ENCODE measurements at regions not wholly inside any gene's neighbourhood (a gene's known extent, or its start where the extent isn't known, plus 50 kb on each side); places are given as distances from the start of the nearest gene placed in this dataset.
"Not testable (repeated sequence)": the region's sequence is repeated elsewhere in the genome, so short reads cannot be mapped to it uniquely, and the experiment has no call there.

DNA sequence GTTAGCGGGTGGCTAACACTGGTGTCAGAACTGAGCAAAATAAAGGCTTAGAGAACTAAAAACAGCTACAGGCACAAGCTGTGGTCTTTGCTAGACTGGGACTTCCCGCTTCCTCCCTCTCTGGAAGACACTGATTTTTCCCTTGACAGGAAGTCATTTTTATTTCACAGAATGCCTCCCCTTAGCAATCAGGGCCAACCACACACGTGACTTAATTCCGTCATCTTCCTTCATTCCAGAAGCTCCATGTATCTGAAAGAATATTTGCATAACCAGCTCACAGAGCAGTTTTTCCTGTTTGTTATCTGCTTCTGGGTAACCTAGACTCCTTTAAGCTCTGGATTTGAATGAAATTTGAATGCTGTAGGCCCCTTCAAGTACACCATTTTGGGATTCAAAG is 327.5 kb upstream of the FRG1 start:
- no peak for DNase-seq
- Histone ChIP-seq H3K27me3 (no peaks in the 10 kb centered on the region), H3K4me1 (no peaks in the 10 kb centered on the region), H3K4me3 (ENCODE audit: low read depth, low read length) (no peak overlapping the region), H3K36me3 (no peaks in the 10 kb centered on the region), H3K9me3 (no peaks in the 10 kb centered on the region)
- TF ChIP-seq, protein P1, sequence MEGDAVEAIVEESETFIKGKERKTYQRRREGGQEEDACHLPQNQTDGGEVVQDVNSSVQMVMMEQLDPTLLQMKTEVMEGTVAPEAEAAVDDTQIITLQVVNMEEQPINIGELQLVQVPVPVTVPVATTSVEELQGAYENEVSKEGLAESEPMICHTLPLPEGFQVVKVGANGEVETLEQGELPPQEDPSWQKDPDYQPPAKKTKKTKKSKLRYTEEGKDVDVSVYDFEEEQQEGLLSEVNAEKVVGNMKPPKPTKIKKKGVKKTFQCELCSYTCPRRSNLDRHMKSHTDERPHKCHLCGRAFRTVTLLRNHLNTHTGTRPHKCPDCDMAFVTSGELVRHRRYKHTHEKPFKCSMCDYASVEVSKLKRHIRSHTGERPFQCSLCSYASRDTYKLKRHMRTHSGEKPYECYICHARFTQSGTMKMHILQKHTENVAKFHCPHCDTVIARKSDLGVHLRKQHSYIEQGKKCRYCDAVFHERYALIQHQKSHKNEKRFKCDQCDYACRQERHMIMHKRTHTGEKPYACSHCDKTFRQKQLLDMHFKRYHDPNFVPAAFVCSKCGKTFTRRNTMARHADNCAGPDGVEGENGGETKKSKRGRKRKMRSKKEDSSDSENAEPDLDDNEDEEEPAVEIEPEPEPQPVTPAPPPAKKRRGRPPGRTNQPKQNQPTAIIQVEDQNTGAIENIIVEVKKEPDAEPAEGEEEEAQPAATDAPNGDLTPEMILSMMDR (IDR thresholded peaks at IDR 0.05; ENCODE audit: low read depth, low read length): no peak

DNA sequence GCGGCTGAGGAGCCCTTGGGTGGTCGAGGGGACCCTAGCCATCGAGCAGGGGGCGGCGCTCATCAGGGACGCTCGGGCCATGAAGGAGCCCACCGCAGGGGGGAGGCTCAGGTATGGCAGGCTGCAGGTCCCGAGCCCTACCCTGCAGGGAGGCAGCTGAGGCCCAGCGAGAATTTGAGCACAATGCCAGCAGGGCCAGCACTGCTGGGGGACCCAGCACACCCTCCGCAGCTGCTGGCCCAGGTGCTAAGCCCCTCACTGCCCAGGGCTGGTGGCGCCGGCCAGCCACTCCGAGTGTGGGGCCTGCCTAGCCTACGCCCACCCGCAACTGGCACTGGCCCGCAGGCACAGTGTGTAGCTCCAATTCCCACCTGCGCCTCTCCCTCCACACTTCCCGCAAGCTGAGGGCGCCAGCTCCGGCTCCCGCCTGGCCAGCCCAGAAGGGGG is 325.4 kb upstream of the FRG1 start:
- Histone ChIP-seq H3K9me3 (no peaks in the 10 kb centered on the region), H3K4me1 (no peaks in the 10 kb centered on the region), H3K27me3 (no peaks in the 10 kb centered on the region), H3K36me3 (no peaks in the 10 kb centered on the region), H3K4me3 (ENCODE audit: low read depth, low read length) (no peak overlapping the region)
- TF ChIP-seq, protein P1 (IDR thresholded peaks at IDR 0.05; ENCODE audit: low read depth, low read length): no peak
- no peak for DNase-seq

DNA sequence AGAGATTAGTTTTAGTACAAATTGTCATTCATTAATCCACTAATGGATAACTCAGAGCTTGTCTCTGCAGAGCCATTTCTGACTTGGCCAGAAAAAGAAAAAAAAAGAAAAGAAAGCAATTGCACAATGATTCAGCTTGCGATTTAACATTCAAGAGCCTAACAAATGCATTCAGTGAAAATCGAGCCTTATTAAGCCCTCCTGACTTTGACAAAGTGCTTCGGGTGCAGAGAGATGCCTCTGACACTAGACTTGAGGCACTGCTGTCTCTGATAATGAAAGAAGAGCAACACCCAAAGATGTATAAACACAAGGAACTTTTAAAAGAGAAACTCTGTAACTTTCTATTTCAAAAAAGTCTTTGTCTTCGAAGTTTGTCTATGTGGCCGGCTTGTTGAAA is 322.9 kb upstream of the FRG1 start:
- DNase-seq: not testable (repeated sequence)

DNA sequence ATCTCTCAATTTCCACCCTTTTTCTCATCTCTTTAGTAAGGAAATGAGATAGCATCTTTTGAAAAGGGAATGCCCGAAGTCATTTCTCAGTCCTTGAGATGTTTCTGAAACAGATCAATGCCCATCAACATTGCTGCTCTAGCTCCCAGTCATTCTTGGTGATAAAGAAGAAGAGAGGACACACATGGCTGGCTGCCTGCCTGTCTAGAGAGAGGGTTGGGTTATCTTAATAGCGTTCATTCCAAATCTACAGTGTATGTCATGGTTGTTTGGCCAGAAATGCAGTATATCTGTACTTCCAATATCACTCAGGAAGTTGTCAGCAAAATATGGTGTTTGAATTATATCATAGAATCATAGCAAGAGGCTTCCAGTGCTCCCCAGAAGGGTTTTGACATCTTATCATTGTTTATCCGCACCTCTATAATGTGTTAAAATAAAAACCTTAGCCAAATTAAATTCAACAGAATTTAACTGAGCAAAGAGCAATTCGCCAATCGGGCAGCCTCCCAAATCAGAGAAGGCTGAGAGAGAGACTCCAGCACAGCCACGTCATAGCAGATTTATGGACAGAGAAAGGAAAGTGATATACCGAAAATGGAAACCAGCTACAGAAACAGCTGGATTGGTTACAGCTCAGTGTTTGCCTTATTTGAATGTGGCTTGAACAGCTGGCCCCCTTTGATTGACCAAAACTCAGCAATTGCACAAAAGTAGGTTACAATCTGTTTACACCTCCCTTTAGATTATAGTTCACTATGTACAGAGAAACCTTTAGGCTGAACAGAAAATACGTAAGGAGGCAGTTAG is 321.0 kb upstream of the FRG1 start:
- H3K4me3 ChIP-seq (ENCODE audit: low read depth, low read length); H3K36me3 ChIP-seq; DNase-seq; H3K27me3 ChIP-seq; H3K9me3 ChIP-seq; H3K4me1 ChIP-seq: not testable (repeated sequence)

More for the DNA sequence above, 322.9 kb upstream of the FRG1 start:
- not testable (repeated sequence) for H3K4me1 ChIP-seq; H3K27me3 ChIP-seq; H3K9me3 ChIP-seq; H3K4me3 ChIP-seq (ENCODE audit: low read depth, low read length); H3K36me3 ChIP-seq

DNA sequence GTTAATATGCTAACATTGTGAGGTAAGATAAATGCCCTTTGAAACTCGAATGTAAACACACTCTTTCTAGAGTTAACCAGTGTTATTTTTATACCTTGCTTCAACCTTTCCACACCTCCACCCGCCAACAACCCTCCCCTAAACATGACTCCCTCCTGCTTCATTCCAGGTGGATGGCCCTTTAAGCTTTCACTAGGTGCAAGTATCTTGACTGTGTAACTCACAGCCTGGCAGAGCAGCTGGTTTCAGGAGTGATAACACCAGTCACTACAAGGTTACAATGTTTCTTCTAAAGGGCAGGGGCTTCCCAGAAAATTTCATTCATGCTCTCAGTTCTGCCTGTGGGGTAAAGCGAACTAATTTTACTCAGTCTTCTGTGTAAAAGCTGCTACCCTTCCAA is 318.1 kb upstream of the FRG1 start:
- not testable (repeated sequence) for H3K36me3 ChIP-seq; H3K27me3 ChIP-seq; H3K4me3 ChIP-seq (ENCODE audit: low read depth, low read length); H3K4me1 ChIP-seq; H3K9me3 ChIP-seq; DNase-seq

DNA sequence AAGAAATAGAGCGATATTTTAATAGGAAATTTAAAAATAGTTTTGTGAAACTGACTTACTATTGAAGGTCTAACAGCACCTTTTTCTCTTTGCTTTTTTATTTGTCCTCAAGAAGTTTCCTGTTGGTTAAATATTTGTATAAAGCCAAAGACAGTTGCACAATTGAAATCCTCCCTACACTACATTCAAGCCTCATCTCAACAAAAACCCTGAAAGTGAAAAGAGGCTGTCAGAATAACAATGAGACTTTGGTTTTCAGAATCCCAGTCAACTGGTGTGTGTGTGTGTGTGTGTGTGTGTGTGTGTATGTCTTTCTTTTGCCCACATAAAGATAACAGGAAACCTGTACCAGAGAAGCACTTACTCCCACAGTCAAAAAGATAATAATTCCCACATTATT is 313.6 kb upstream of the FRG1 start:
- not testable (repeated sequence) for H3K36me3 ChIP-seq

DNA sequence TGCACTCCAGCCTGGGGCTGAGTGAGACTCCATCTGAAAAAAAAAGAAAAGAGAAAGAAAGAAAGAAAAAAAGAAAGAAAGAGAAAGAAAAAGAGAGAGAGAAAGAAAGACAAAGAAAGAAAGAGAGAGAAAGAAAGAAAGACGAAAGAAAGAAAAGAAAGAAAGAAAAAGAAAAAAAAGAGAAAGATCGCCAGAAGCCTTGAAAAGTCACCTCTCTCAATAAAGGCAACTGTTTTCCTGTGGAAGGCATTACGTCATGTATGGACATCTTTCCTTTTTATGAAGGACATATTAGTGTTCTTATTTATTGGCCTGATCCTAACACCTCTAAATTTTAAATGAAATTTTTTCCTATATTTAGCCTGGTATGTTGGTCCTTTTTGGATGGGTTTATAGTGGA is 310.9 kb upstream of the FRG1 start:
- not testable (repeated sequence) for H3K9me3 ChIP-seq; H3K4me1 ChIP-seq; H3K4me3 ChIP-seq (ENCODE audit: low read depth, low read length); H3K27me3 ChIP-seq; DNase-seq; H3K36me3 ChIP-seq

More for the DNA sequence above, 313.6 kb upstream of the FRG1 start:
- not testable (repeated sequence) for H3K4me3 ChIP-seq (ENCODE audit: low read depth, low read length); H3K27me3 ChIP-seq; H3K9me3 ChIP-seq; DNase-seq; H3K4me1 ChIP-seq

DNA sequence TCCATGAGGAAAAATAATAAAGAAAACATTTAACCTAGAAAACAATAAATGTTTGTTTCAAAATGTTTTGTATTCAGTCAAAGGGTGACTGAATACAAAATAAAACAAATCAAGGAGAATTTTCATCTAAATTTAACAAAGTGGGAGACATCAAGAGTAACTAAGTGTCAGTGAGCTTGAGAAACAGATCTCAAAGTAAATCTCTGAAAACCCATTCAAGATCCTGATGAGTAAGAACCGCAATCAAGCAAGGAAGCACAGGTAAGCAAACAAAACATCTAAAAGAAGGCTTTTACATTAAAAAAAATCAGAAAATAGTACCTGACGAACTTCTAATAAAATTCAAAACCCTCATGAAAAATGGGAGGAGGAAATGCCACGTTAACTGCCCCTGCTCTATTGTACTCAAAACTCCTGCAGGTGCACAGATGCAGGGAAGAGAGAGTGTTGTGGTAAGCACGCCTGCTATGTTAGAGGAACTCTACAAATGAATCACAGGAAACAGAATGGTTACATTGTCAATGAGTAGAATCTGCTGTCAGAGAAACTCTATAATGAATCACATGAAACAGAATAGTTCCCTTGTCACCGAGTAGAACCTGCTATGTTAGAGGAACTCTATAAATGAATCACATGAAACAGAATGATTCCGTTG is 309.6 kb upstream of the FRG1 start:
- H3K9me3 ChIP-seq; H3K4me3 ChIP-seq (ENCODE audit: low read depth, low read length); DNase-seq; H3K4me1 ChIP-seq; H3K36me3 ChIP-seq; H3K27me3 ChIP-seq: not testable (repeated sequence)

DNA sequence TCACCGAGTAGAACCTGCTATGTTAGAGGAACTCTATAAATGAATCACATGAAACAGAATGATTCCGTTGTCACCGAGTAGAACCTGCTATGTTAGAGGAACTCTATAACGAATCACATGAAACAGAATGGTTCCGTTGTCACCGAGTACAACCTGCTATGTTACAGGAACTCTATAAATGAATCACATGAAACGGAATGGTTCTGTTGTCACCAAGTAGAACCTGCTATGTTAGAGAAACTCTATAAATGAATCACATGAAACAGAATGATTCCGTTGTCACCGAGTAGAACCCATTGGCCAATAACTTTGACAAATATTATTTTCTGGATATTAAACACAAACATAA is 309.1 kb upstream of the FRG1 start:
- not testable (repeated sequence) for H3K27me3 ChIP-seq; H3K36me3 ChIP-seq; H3K9me3 ChIP-seq; H3K4me1 ChIP-seq; H3K4me3 ChIP-seq (ENCODE audit: low read depth, low read length); DNase-seq

DNA sequence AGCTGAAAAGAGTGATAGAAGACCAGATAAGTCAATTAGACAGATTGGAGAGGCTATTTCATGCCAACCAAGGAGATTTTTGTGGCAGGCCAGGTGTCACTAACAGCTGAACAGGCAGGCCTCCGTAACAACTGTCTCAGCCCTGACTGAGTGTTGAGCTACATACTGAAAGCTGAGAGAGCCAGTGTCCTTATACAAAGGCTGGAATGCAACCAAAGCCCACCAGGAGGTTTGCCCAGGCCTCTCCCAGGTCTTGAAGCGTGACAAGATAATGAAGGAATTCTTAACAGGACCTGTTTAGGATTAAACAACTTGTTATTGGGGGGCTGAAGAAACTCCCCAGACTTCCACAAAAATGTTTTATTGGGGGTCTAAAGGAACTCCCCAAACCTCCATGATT is 290.2 kb upstream of the FRG1 start:
- H3K4me1 ChIP-seq; DNase-seq; H3K9me3 ChIP-seq; H3K27me3 ChIP-seq; H3K36me3 ChIP-seq; H3K4me3 ChIP-seq (ENCODE audit: low read depth, low read length): not testable (repeated sequence)

DNA sequence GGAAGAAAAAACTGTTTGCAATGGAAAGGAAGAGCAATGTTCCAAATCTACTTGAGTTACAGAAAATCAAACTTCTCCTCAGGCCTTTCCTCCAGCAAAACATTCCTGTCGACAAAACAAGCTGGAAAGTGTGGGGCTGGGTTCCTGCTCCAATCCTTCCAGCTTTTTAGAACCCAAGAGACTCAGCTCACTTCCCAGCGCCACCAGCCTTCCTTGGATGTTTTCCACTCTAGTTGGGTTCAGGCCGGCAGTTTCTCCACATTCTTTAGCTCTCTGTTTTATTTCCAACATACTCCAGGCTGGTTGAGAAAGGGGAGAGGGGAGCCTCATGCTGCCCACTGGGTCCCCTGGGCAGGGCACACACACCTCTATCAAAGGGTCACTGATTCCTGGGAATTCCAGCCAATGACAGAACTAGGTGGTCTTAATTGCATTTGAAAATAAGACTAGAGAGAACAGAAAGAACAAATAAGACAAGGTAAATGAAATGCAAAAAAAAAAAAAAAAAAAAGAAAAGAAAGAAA is 287.5 kb upstream of the FRG1 start:
- H3K27me3 ChIP-seq; DNase-seq; H3K9me3 ChIP-seq; H3K4me1 ChIP-seq; H3K36me3 ChIP-seq; H3K4me3 ChIP-seq (ENCODE audit: low read depth, low read length): not testable (repeated sequence)

DNA sequence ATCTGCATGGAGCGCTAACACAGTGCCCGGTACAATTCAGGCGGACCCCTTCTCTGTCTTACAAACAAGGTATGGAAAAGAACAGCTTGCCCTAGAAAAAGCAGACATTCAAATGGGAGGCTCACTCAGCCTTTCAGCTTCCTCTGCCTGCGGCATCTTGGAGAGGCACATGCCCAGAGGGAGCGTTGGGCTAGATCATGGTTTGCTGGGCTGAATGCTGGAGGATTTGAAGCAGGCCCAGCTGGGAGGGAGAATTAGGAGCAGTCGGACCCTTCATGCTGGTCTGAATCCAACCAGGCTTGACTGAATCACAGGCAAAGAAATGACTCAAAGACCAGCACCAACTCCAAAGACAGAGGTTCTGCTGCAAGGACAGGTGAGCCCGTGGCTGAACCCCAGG is 286.7 kb upstream of the FRG1 start:
- H3K4me3 ChIP-seq (ENCODE audit: low read depth, low read length); H3K4me1 ChIP-seq; H3K9me3 ChIP-seq; H3K27me3 ChIP-seq; DNase-seq; H3K36me3 ChIP-seq: not testable (repeated sequence)

DNA sequence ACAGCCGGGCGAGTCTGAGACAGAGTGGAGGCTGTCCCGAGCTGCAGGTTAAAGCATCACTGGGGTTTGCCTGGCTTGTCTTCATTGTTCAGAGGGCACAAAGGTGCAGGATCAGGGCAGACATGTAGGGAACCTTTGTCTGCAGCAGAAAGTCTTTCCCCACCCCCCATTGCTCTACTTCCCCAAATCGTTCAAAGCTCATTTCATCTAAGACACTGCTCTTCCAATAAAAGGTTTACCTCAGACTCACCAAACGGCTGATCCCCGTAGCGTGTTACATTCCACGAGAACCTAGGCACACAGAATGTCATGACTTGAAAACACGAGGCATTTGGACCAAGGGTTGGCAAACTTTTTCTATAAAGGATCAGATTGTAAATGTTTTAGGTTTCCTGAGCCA is 286.3 kb upstream of the FRG1 start:
- H3K9me3 ChIP-seq; H3K4me3 ChIP-seq (ENCODE audit: low read depth, low read length); H3K4me1 ChIP-seq; H3K36me3 ChIP-seq; DNase-seq; H3K27me3 ChIP-seq: not testable (repeated sequence)

DNA sequence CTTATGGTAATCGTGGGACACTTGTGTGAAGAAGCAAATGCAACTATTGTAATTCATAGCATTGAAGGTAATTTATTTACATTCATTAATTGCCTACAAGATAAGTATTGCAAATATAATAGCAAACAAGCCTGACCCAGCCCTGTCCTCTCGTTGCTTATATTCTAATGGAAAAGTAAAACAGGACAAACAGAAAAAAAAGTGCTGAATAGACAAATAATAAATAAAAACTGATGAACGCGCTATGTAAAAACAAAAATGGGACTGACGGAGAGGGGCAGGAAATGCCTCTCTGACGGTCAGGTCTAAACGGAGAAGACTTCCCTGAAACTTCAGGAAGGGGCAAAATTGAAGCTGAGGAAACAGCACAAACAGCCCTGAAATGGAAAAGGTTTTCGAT is 284.9 kb upstream of the FRG1 start:
- not testable (repeated sequence) for H3K4me3 ChIP-seq (ENCODE audit: low read depth, low read length); H3K36me3 ChIP-seq; H3K4me1 ChIP-seq; H3K27me3 ChIP-seq; H3K9me3 ChIP-seq; DNase-seq
